Erythroblast (primary cell): ENCODE measurements at regions not wholly inside any gene's neighbourhood (a gene's known extent, or its start where the extent isn't known, plus 50 kb on each side); places are given as distances from the start of the nearest gene placed in this dataset.

Experiments used
- GATA1 ChIP-seq: IDR thresholded peaks from 2 replicates; pipeline ENCODE4 v1.6.1; 2011; ENCODE audit warnings: low read depth, mild to moderate bottlenecking, control low read depth, low read length, moderate library complexity
- POLR2A ChIP-seq: IDR thresholded peaks from 2 replicates; pipeline ENCODE4 v1.6.1; 2011; ENCODE audit warnings: mild to moderate bottlenecking, low read length

- TF ChIP-seq POLR2A, result no peak
- no peak for TF ChIP-seq GATA1
These were observed 50.5 kb upstream of the PCAT7 start for GRCh38 chr9:94504358-94504757.
